ENCODE measurements at regions not wholly inside any gene's neighbourhood (a gene's known extent, or its start where the extent isn't known, plus 50 kb on each side); places are given as distances from the start of the nearest gene placed in this dataset.

DNA sequence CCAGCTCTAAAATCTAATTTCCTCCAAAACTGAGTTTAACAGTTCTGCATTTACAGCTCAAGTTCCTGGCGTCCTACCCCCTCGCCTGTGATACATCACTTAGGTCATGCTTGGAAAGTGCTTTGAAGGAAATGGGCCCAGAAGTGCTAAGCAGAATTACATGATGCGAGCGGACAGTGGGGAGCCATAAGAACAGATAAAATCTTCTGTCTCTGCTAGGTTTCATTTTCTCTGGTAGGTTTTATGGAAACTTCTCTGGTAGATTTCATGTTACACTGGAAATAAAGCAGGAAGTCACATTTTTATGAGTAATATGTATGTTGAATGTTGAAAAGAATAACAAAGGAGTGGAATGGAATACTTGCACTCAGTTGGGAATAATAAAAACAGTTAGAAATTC lies 138.3 kb downstream of the ZDHHC21 start:
- dilution Hi-C loops (cut with MboI; ENCODE audit: extremely low pct_ligation_motif_present, low sequenced_read_pairs) (no loop called here), intact Hi-C loops (cut with micrococcal nuclease) (no loop called here)
- peak overlapping the region; percentile 32 for H3K4me2 ChIP-seq (ENCODE audit: insufficient read depth, low read length)
- peaks cover 16% of the 10 kb centered on the region for H3K4me1 ChIP-seq (ENCODE audit: control insufficient read depth, extremely low read depth, insufficient read depth, low read length)
- H3K4me3 ChIP-seq (replicated peaks in 1 of 3; ENCODE audit: insufficient read depth in 1 of 3, low read depth in 1 of 3, low read length in 3 of 3): no peak overlapping the region
- BruUV-seq (replicated peaks): no TSS peak
- POLR2A ChIA-PET: no interaction called here
- no peaks in the 10 kb centered on the region for H3K9me3 ChIP-seq (replicated peaks; ENCODE audit: control insufficient read depth, insufficient read depth, low read length)
- peak overlapping the region; percentile 9 for H3K27ac ChIP-seq (ENCODE audit: insufficient read depth, low read depth, low read length)
- no peaks in the 10 kb centered on the region for H3K27me3 ChIP-seq (ENCODE audit: control insufficient read depth in 2 of 2, insufficient read depth in 2 of 2, low read length in 2 of 2)
- DNase-seq (ENCODE audit: low read depth, low spot score): peak; percentile 78
- H3K79me2 ChIP-seq (ENCODE audit: control insufficient read depth, insufficient read depth, low read length): no peaks in the 10 kb centered on the region
- H2AFZ ChIP-seq (ENCODE audit: low read depth, low read length): peak overlapping the region; percentile 81
- FAIRE-seq: peak; percentile 81
- CTCF ChIA-PET: interaction anchor here (1.0 kb wide), 1 partner anchor 213 kb away, joined by 4 read pairs; no protein-coding TSS in a partner anchor
- H3K9me1 ChIP-seq (replicated peaks; ENCODE audit: control insufficient read depth, extremely low read depth, insufficient read depth, low read length): no peaks in the 10 kb centered on the region
- H4K20me1 ChIP-seq (replicated peaks; ENCODE audit: control insufficient read depth, extremely low read depth, insufficient read depth, low read length): no peaks in the 10 kb centered on the region
- H3K36me3 ChIP-seq (ENCODE audit: control insufficient read depth in 2 of 2, extremely low read depth in 1 of 2, insufficient read depth in 2 of 2, low read length in 2 of 2): no peaks in the 10 kb centered on the region
- TF ChIP-seq MYC (IDR thresholded peaks at IDR 0.05; ENCODE audit: low read depth, low read length) (no peak), GATA2 (IDR thresholded peaks at IDR 0.05; ENCODE audit: insufficient read depth, insufficient read length, low read depth, low read length) (peak; percentile 62)
- no peak overlapping the region for H3K9ac ChIP-seq (replicated peaks; ENCODE audit: extremely low read depth, insufficient read depth, low read length)

- Histone ChIP-seq H3K4me3 (replicated peaks in 1 of 3; ENCODE audit: insufficient read depth in 1 of 3, low read depth in 1 of 3, low read length in 3 of 3) (no peak overlapping the region), H3K9ac (replicated peaks; ENCODE audit: extremely low read depth, insufficient read depth, low read length) (no peak overlapping the region), H3K79me2 (ENCODE audit: control insufficient read depth, insufficient read depth, low read length) (no peaks in the 10 kb centered on the region), H4K20me1 (replicated peaks; ENCODE audit: control insufficient read depth, extremely low read depth, insufficient read depth, low read length) (no peaks in the 10 kb centered on the region), H3K4me1 (ENCODE audit: control insufficient read depth, extremely low read depth, insufficient read depth, low read length) (no peaks in the 10 kb centered on the region), H3K9me1 (replicated peaks; ENCODE audit: control insufficient read depth, extremely low read depth, insufficient read depth, low read length) (no peaks in the 10 kb centered on the region), H3K36me3 (ENCODE audit: control insufficient read depth in 2 of 2, extremely low read depth in 1 of 2, insufficient read depth in 2 of 2, low read length in 2 of 2) (no peaks in the 10 kb centered on the region), H3K27ac (ENCODE audit: insufficient read depth, low read depth, low read length) (no peak overlapping the region), H3K27me3 (ENCODE audit: control insufficient read depth in 2 of 2, insufficient read depth in 2 of 2, low read length in 2 of 2) (no peaks in the 10 kb centered on the region), H3K4me2 (ENCODE audit: insufficient read depth, low read length) (no peak overlapping the region), H3K9me3 (replicated peaks; ENCODE audit: control insufficient read depth, insufficient read depth, low read length) (no peaks in the 10 kb centered on the region), H2AFZ (ENCODE audit: low read depth, low read length) (no peak overlapping the region)
- dilution Hi-C loops (cut with MboI; ENCODE audit: extremely low pct_ligation_motif_present, low sequenced_read_pairs): no loop called here
- ChIA-PET POLR2A (no interaction called here), CTCF (no interaction called here)
- TF ChIP-seq POLR2A (IDR thresholded peaks at IDR 0.05; ENCODE audit: low read depth, low read length): no peak
- TF ChIP-seq, protein P1, sequence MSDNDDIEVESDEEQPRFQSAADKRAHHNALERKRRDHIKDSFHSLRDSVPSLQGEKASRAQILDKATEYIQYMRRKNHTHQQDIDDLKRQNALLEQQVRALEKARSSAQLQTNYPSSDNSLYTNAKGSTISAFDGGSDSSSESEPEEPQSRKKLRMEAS (IDR thresholded peaks at IDR 0.05; ENCODE audit: insufficient read depth, insufficient read length): no peak
- no peak for TF ChIP-seq EZH2 (IDR thresholded peaks at IDR 0.05; ENCODE audit: borderline replicate concordance, low read depth, low read length, severe bottlenecking)
- TF ChIP-seq GATA2 (IDR thresholded peaks at IDR 0.05; ENCODE audit: insufficient read depth, insufficient read length, low read depth, low read length): no peak
- no peak for TF ChIP-seq POLR2AphosphoS5 (IDR thresholded peaks at IDR 0.05; ENCODE audit: insufficient read depth, low read depth, low read length)
- TF ChIP-seq, protein P2, sequence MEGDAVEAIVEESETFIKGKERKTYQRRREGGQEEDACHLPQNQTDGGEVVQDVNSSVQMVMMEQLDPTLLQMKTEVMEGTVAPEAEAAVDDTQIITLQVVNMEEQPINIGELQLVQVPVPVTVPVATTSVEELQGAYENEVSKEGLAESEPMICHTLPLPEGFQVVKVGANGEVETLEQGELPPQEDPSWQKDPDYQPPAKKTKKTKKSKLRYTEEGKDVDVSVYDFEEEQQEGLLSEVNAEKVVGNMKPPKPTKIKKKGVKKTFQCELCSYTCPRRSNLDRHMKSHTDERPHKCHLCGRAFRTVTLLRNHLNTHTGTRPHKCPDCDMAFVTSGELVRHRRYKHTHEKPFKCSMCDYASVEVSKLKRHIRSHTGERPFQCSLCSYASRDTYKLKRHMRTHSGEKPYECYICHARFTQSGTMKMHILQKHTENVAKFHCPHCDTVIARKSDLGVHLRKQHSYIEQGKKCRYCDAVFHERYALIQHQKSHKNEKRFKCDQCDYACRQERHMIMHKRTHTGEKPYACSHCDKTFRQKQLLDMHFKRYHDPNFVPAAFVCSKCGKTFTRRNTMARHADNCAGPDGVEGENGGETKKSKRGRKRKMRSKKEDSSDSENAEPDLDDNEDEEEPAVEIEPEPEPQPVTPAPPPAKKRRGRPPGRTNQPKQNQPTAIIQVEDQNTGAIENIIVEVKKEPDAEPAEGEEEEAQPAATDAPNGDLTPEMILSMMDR (IDR thresholded peaks at IDR 0.05; ENCODE audit: extremely low read depth in 1 of 2, insufficient read depth in 1 of 2, low read depth in 1 of 2, low read length in 2 of 2): no peak
- no peak for DNase-seq (ENCODE audit: low read depth, low spot score)
- no TSS peak for BruUV-seq (replicated peaks)
- intact Hi-C loops (cut with micrococcal nuclease): no loop called here
- no peak for FAIRE-seq
These were observed 145.8 kb downstream of the ZDHHC21 start for GRCh38 chr9:14547245-14548060.
